H9 (cell line): ENCODE measurements at regions not wholly inside any gene's neighbourhood (a gene's known extent, or its start where the extent isn't known, plus 50 kb on each side); places are given as distances from the start of the nearest gene placed in this dataset.

Source experiments
- DNase-seq: peaks from one replicate; pipeline ENCODE4 v3.0.0-alpha.2; 2017
- H2AFZ ChIP-seq: one replicate; pipeline ENCODE4 v1.6.1; 2013; ENCODE audit warnings: mild to moderate bottlenecking, low read length, control low read depth, moderate library complexity
- H2AK5ac ChIP-seq: 2 replicates; pipeline ENCODE4 v1.6.1; 2013; ENCODE audit warnings: low read length, control low read depth, mixed read lengths; ENCODE audit not compliant: insufficient read length
- H2BK120ac ChIP-seq: one replicate; pipeline ENCODE4 v1.6.1; 2013; ENCODE audit warnings: low read depth, mild to moderate bottlenecking, low read length, control low read depth, inconsistent platforms; ENCODE audit not compliant: poor library complexity, severe bottlenecking
- H2BK12ac ChIP-seq: 2 replicates; pipeline ENCODE4 v1.6.1; 2013; ENCODE audit warnings: low read length, control low read depth, mixed read lengths, low read depth; ENCODE audit not compliant: insufficient read length
- H2BK15ac ChIP-seq: 2 replicates; pipeline ENCODE4 v1.6.1; 2013; ENCODE audit warnings: low read depth, low read length, control low read depth
- H2BK20ac ChIP-seq: one replicate; pipeline ENCODE4 v1.6.1; 2013; ENCODE audit warnings: low read depth, mild to moderate bottlenecking, low read length, control low read depth, inconsistent platforms; ENCODE audit not compliant: poor library complexity, severe bottlenecking
- H2BK5ac ChIP-seq: 2 replicates; pipeline ENCODE4 v1.6.1; 2013; ENCODE audit warnings: low read length, control low read depth, mixed read lengths; ENCODE audit not compliant: insufficient read length
- H3K14ac ChIP-seq: 2 replicates; pipeline ENCODE4 v1.6.1; 2013; ENCODE audit warnings: low read length, control low read depth; ENCODE audit not compliant: insufficient read depth
- H3K18ac ChIP-seq: 2 replicates; pipeline ENCODE4 v1.6.1; 2013; ENCODE audit warnings: low read depth, mild to moderate bottlenecking, mixed read lengths, low read length, control low read depth; ENCODE audit not compliant: insufficient read length
- H3K23ac ChIP-seq: 2 replicates; pipeline ENCODE4 v1.6.1; 2013; ENCODE audit warnings: low read length, control low read depth, mixed read lengths, low read depth; ENCODE audit not compliant: insufficient read length
- H3K23me2 ChIP-seq: 2 replicates; pipeline ENCODE4 v1.6.1; 2013; ENCODE audit warnings: low read depth, mild to moderate bottlenecking, mixed read lengths, low read length, control low read depth; ENCODE audit not compliant: insufficient read length, poor library complexity, severe bottlenecking
- H3K27ac ChIP-seq: 2 replicates; pipeline ENCODE4 v1.5.1; 2013; ENCODE audit warnings: low read length, control low read depth, mixed read lengths, low read depth; ENCODE audit not compliant: insufficient read length
- H3K27me3 ChIP-seq: 2 replicates; pipeline ENCODE4 v1.6.1; 2013; ENCODE audit warnings: low read length, control low read depth, inconsistent platforms; ENCODE audit not compliant: insufficient read depth
- H3K4ac ChIP-seq: 2 replicates; pipeline ENCODE4 v1.6.1; 2013; ENCODE audit warnings: low read depth, mild to moderate bottlenecking, control low read depth, inconsistent platforms, low read length, moderate library complexity
- H3K4me1 ChIP-seq: 2 replicates; pipeline ENCODE4 v1.6.1; 2013; ENCODE audit warnings: low read length, control low read depth, inconsistent platforms; ENCODE audit not compliant: insufficient read depth
- H3K4me2 ChIP-seq: 2 replicates; pipeline ENCODE4 v1.6.1; 2013; ENCODE audit warnings: low read length, control low read depth, mixed read lengths; ENCODE audit not compliant: insufficient read length, insufficient read depth
- H3K56ac ChIP-seq: 2 replicates; pipeline ENCODE4 v1.6.1; 2013; ENCODE audit warnings: low read depth, mild to moderate bottlenecking, mixed read lengths, low read length, control low read depth; ENCODE audit not compliant: insufficient read length
- H3K79me1 ChIP-seq: 2 replicates; pipeline ENCODE4 v1.6.1; 2013; ENCODE audit warnings: low read depth, mild to moderate bottlenecking, moderate library complexity, low read length, control low read depth, inconsistent platforms; ENCODE audit not compliant: insufficient read depth, poor library complexity, severe bottlenecking
- H3K79me2 ChIP-seq: 2 replicates; pipeline ENCODE4 v1.6.1; 2013; ENCODE audit warnings: low read length, control low read depth, inconsistent platforms; ENCODE audit not compliant: insufficient read depth
- H3K9ac ChIP-seq: 2 replicates; pipeline ENCODE4 v1.6.1; 2013; ENCODE audit warnings: low read length, control low read depth, mixed read lengths; ENCODE audit not compliant: insufficient read length; ENCODE audit errors: extremely low read depth
- H3K9me3 ChIP-seq: one replicate; pipeline ENCODE4 v1.6.1; 2013; ENCODE audit warnings: low read depth, low read length, inconsistent platforms; ENCODE audit not compliant: control insufficient read depth
- H3T11ph ChIP-seq: one replicate; pipeline ENCODE4 v1.6.1; 2013; ENCODE audit warnings: mild to moderate bottlenecking, low read length, control low read depth, inconsistent platforms
- H4K20me1 ChIP-seq: one replicate; pipeline ENCODE4 v1.6.1; 2013; ENCODE audit not compliant: control insufficient read depth, insufficient read length, insufficient read depth
- H4K5ac ChIP-seq: 2 replicates; pipeline ENCODE4 v1.6.1; 2013; ENCODE audit warnings: low read depth, mild to moderate bottlenecking, mixed read lengths, low read length, control low read depth; ENCODE audit not compliant: insufficient read length
- H4K8ac ChIP-seq: replicated peaks from 2 replicates; pipeline ENCODE4 v1.6.1; 2013; ENCODE audit warnings: low read length, control low read depth, mixed read lengths, low read depth; ENCODE audit not compliant: insufficient read length
- H4K91ac ChIP-seq: 2 replicates; pipeline ENCODE4 v1.6.1; 2013; ENCODE audit warnings: low read depth, mild to moderate bottlenecking, moderate library complexity, mixed read lengths, low read length, control low read depth; ENCODE audit not compliant: insufficient read length
- H3K27ac Mint-ChIP-seq, 3 experiments: 2 replicates in 2 of 3; 3 replicates in 1 of 3; pipeline ENCODE4 v1.8.0; 2020 to 2021; ENCODE audit warnings: mixed read lengths in 3 of 3, mild to moderate bottlenecking in 1 of 3, moderate library complexity in 1 of 3
- H3K27me3 Mint-ChIP-seq: 2 replicates; pipeline ENCODE4 v1.8.0; 2021; ENCODE audit warnings: low read depth, mild to moderate bottlenecking, moderate library complexity, mixed read lengths
- H3K36me3 Mint-ChIP-seq, 3 experiments: 2 replicates in 2 of 3; 3 replicates in 1 of 3; pipeline ENCODE4 v1.8.0; 2020 to 2021; ENCODE audit warnings: low read depth in 3 of 3, mixed read lengths in 3 of 3; ENCODE audit not compliant: insufficient read depth in 1 of 3
- H3K4me1 Mint-ChIP-seq, 2 experiments: 2 replicates each; pipeline ENCODE4 v1.8.0; 2020; ENCODE audit warnings: mixed read lengths in 2 of 2
- H3K4me3 Mint-ChIP-seq, 2 experiments: 2 replicates in 1 of 2; 3 replicates in 1 of 2; pipeline ENCODE4 v1.8.0; 2020 to 2021; ENCODE audit warnings: mild to moderate bottlenecking in 2 of 2, mixed read lengths in 2 of 2, moderate library complexity in 1 of 2
- H3K9me3 Mint-ChIP-seq, 2 experiments: 2 replicates in 1 of 2; 3 replicates in 1 of 2; pipeline ENCODE4 v1.8.0; 2020; ENCODE audit warnings: mild to moderate bottlenecking in 2 of 2, mixed read lengths in 2 of 2, moderate library complexity in 1 of 2
- CTCF ChIP-seq: fragments of 200-600 bp; sonication (generic); conservative IDR thresholded peaks from 3 replicates; pipeline ENCODE4 v1.8.0; 2021; ENCODE audit warnings: antibody characterized with exemption, mild to moderate bottlenecking
- WGBS: extraction: QIAGEN DNeasy Blood & Tissue Kit; methylation state at CpG from one replicate; pipeline ENCODE4 v1.1.7; 2013; ENCODE audit warnings: missing lambda C conversion rate, low lambda C conversion rate, mixed read lengths; ENCODE audit not compliant: insufficient read length; ENCODE audit errors: extremely low coverage; 5-methylcytosine and 5-hydroxymethylcytosine counted together

GRCh38 chr3:101128786-101129185, 135.6 kb upstream of the ABI3BP start:
- no peak overlapping the region for H2BK20ac ChIP-seq
- no peak overlapping the region; the same call in 1 of the 2 replicates for H3K14ac ChIP-seq
- H3K27me3 ChIP-seq: no peaks in the 10 kb centered on the region
- no peak for TF ChIP-seq CTCF
- H3K4ac ChIP-seq: no peak overlapping the region
- H3K4me1 Mint-ChIP-seq: no peaks in the 10 kb centered on the region
- no peak overlapping the region for H3K18ac ChIP-seq
- H3T11ph ChIP-seq: no peak overlapping the region
- H3K36me3 Mint-ChIP-seq: peaks cover 0 to 4% (median 0%) of the 10 kb centered on the region in 3 experiments; a peak in 1 of 7 replicates
- no peak overlapping the region for H2BK5ac ChIP-seq
- H3K23ac ChIP-seq: no peak overlapping the region
- H3K4me1 ChIP-seq: no peaks in the 10 kb centered on the region
- no peak overlapping the region for H2BK15ac ChIP-seq
- DNase-seq: no peak
- H2BK120ac ChIP-seq: no peak overlapping the region
- H4K20me1 ChIP-seq: no peaks in the 10 kb centered on the region
- no peak overlapping the region for H4K8ac ChIP-seq
- H3K79me2 ChIP-seq: no peaks in the 10 kb centered on the region
- no peak overlapping the region for H2AFZ ChIP-seq
- H3K27me3 Mint-ChIP-seq: peaks cover 3% of the 10 kb centered on the region; the same call in 1 of the 2 replicates
- no CpG with 5 or more reads among the region's 9 CpGs for WGBS
- no peaks in the 10 kb centered on the region for H3K79me1 ChIP-seq
- no peaks in the 10 kb centered on the region for H3K9me3 ChIP-seq
- no peak overlapping the region for H2AK5ac ChIP-seq
- H3K4me2 ChIP-seq: no peak overlapping the region
- no peak overlapping the region for H4K5ac ChIP-seq
- no peak overlapping the region for H3K4me3 Mint-ChIP-seq
- H3K27ac ChIP-seq: no peak overlapping the region
- H3K56ac ChIP-seq: no peak overlapping the region
- no peak overlapping the region for H4K91ac ChIP-seq
- H3K27ac Mint-ChIP-seq: no peak overlapping the region
- H2BK12ac ChIP-seq: no peak overlapping the region
- H3K9ac ChIP-seq: no peak overlapping the region
- no peaks in the 10 kb centered on the region for H3K23me2 ChIP-seq
- H3K9me3 Mint-ChIP-seq: peaks cover 4 to 5% of the 10 kb centered on the region in 2 experiments; a peak in 4 of 5 replicates
